HepG2 (cell line): ENCODE measurements at regions not wholly inside any gene's neighbourhood (a gene's known extent, or its start where the extent isn't known, plus 50 kb on each side); places are given as distances from the start of the nearest gene placed in this dataset.

Experiments
- ATAC-seq: fragments of 200-7000 bp; cut with Tn5 transposase; 3 replicates; pipeline ENCODE4 v1.9.1; 2020; ENCODE audit warnings: mild to moderate bottlenecking, moderate library complexity
- BruUV-seq: library from RNA; stranded (reverse); fragments of 400-500 nt; replicated peaks from 2 replicates; lab custom pipeline; 2021; lab: Mats Ljungman, UMichigan
- CTCF ChIA-PET: fragments of 300-600 bp; formaldehyde crosslinking; extraction: SDS; loops from one replicate; lab custom pipeline; 2021; ENCODE audit warnings: low total read pairs, inconsistent platforms, low intra/inter-chr PET ratio; lab: Yijun Ruan, JAX
- POLR2A ChIA-PET: fragments of 350-600 bp; sonication (Branson Sonifier 250); formaldehyde crosslinking; loops from one replicate; lab custom pipeline; 2020; ENCODE audit warnings: antibody characterized with exemption, inconsistent platforms; lab: Yijun Ruan, JAX
- DNase-seq: peaks from one replicate; pipeline ENCODE4 v3.0.0-alpha.2; 2015; ENCODE audit warnings: low spot score
- FAIRE-seq: peaks from 3 replicates; lab custom pipeline; 2011; peaks lifted over from hg19 to GRCh38; lab: Jason Lieb, UNC
- H2AFZ ChIP-seq: one replicate; pipeline ENCODE4 v1.6.1; 2011; ENCODE audit warnings: low read length, inconsistent platforms
- H3K27ac ChIP-seq: fragments of 300-600 bp; 3 replicates; pipeline ENCODE4 v1.8.0; 2011; ENCODE audit warnings: mixed run types, mild to moderate bottlenecking, mixed read lengths, low read length, inconsistent platforms; ENCODE audit not compliant: insufficient read depth; ENCODE audit errors: extremely low read length
- H3K27me3 ChIP-seq, 2 experiments: fragments of 200-600 bp in 1 of 2; 2 replicates in 1 of 2; 3 replicates in 1 of 2; pipeline versions ENCODE4 v1.6.0 to v1.8.0; 2011; ENCODE audit warnings: low read length in 2 of 2, mild to moderate bottlenecking in 2 of 2, moderate library complexity in 2 of 2, inconsistent platforms in 1 of 2; ENCODE audit not compliant: insufficient read depth in 2 of 2, control insufficient read depth in 1 of 2
- H3K36me3 ChIP-seq, 2 experiments: fragments of 200-600 bp in 1 of 2; replicated peaks in 1 of 2; 2 replicates in 1 of 2; 3 replicates in 1 of 2; pipeline versions ENCODE4 v1.5.1 to v1.8.0; 2011; ENCODE audit warnings: low read length in 2 of 2, inconsistent platforms in 1 of 2; ENCODE audit not compliant: insufficient read depth in 2 of 2, control insufficient read depth in 1 of 2
- H3K4me1 ChIP-seq: 2 replicates; pipeline ENCODE4 v1.5.1; 2012; ENCODE audit warnings: low read length, inconsistent platforms; ENCODE audit not compliant: insufficient read depth
- H3K4me2 ChIP-seq: 2 replicates; pipeline ENCODE4 v1.6.0; 2011; ENCODE audit warnings: low read depth, low read length, inconsistent platforms
- H3K4me3 ChIP-seq, 3 experiments: fragments of 200-600 bp in 1 of 3; sonication (generic), shearing (Covaris generic) in 1 of 3; replicated peaks in 1 of 3; 2 replicates each; pipeline ENCODE4 v1.5.1; 2011 to 2016; ENCODE audit warnings: low read length in 3 of 3, inconsistent platforms in 2 of 3, low read depth in 2 of 3, mild to moderate bottlenecking in 2 of 3, control low read depth in 1 of 3, mixed read lengths in 1 of 3; ENCODE audit not compliant: insufficient read depth in 1 of 3
- H3K79me2 ChIP-seq: one replicate; pipeline ENCODE4 v1.6.1; 2011; ENCODE audit warnings: low read length, inconsistent platforms; ENCODE audit not compliant: insufficient read depth
- H3K9ac ChIP-seq: 2 replicates; pipeline ENCODE4 v1.6.0; 2011; ENCODE audit warnings: mild to moderate bottlenecking, low read depth, low read length, inconsistent platforms; ENCODE audit not compliant: insufficient read depth
- H3K9me3 ChIP-seq: 2 replicates; pipeline ENCODE4 v1.5.1; 2012; ENCODE audit warnings: mild to moderate bottlenecking, low read length
- H4K20me1 ChIP-seq: 2 replicates; pipeline ENCODE4 v1.6.0; 2011; ENCODE audit warnings: inconsistent platforms, mild to moderate bottlenecking, low read length, moderate library complexity; ENCODE audit not compliant: insufficient read depth
- BRD4 ChIP-seq: sonication (generic); formaldehyde crosslinking; IDR thresholded peaks from 2 replicates; pipeline ENCODE4 v1.4.0; 2020; ENCODE audit warnings: missing genetic modification reagents
- CBX5 ChIP-seq: sonication (generic); formaldehyde crosslinking; IDR thresholded peaks from 2 replicates; pipeline ENCODE4 v1.4.0; 2020; ENCODE audit warnings: missing genetic modification reagents, borderline replicate concordance
- MTF2 ChIP-seq: sonication (generic); formaldehyde crosslinking; IDR thresholded peaks from 2 replicates; pipeline ENCODE4 v1.5.0; 2020; ENCODE audit warnings: missing genetic modification reagents, borderline replicate concordance
- MZF1 ChIP-seq: sonication (generic); formaldehyde crosslinking; IDR thresholded peaks from 2 replicates; pipeline ENCODE4 v1.8.1; 2023; ENCODE audit warnings: mild to moderate bottlenecking, missing genetic modification reagents, borderline replicate concordance
- NFYB ChIP-seq: sonication (generic); formaldehyde crosslinking; IDR thresholded peaks from 2 replicates; pipeline ENCODE4 v1.4.0; 2020; ENCODE audit warnings: missing genetic modification reagents
- SMAD3 ChIP-seq: sonication (generic); formaldehyde crosslinking; IDR thresholded peaks from 2 replicates; pipeline ENCODE4 v1.4.0; 2020; ENCODE audit warnings: missing genetic modification reagents
- TARDBP ChIP-seq: sonication (generic); formaldehyde crosslinking; IDR thresholded peaks from 2 replicates; pipeline ENCODE4 v1.8.0; 2022; ENCODE audit warnings: mild to moderate bottlenecking, missing genetic modification reagents
- TOPORS ChIP-seq: sonication (generic); formaldehyde crosslinking; IDR thresholded peaks from 2 replicates; pipeline ENCODE4 v1.8.0; 2023; ENCODE audit warnings: mild to moderate bottlenecking, missing genetic modification reagents
- ZNF292 ChIP-seq: sonication (generic); formaldehyde crosslinking; IDR thresholded peaks from 2 replicates; pipeline ENCODE4 v1.8.1; 2022; ENCODE audit warnings: mild to moderate bottlenecking, low read depth, missing genetic modification reagents, borderline replicate concordance
- ZNF468 ChIP-seq: sonication (generic); formaldehyde crosslinking; IDR thresholded peaks from 2 replicates; pipeline ENCODE4 v1.8.0; 2022; ENCODE audit warnings: mild to moderate bottlenecking, moderate library complexity, missing genetic modification reagents
- ZNF616 ChIP-seq: sonication (generic); formaldehyde crosslinking; IDR thresholded peaks from 2 replicates; pipeline ENCODE4 v1.5.0; 2020; ENCODE audit warnings: low read depth, mild to moderate bottlenecking, missing genetic modification reagents
- ZNF703 ChIP-seq: sonication (generic); formaldehyde crosslinking; IDR thresholded peaks from 2 replicates; pipeline ENCODE4 v1.5.1; 2020; ENCODE audit warnings: missing genetic modification reagents, mild to moderate bottlenecking, moderate library complexity, borderline replicate concordance
- ZNF891 ChIP-seq: sonication (generic); formaldehyde crosslinking; IDR thresholded peaks from 2 replicates; pipeline ENCODE4 v1.5.0; 2020; ENCODE audit warnings: mild to moderate bottlenecking, missing genetic modification reagents
- WGBS: methylation state at CpG from one replicate; pipeline ENCODE4 v1.1.6; 2017; ENCODE audit warnings: low lambda C conversion rate; 5-methylcytosine and 5-hydroxymethylcytosine counted together
- in situ Hi-C: cut with HindIII; loops from 2 replicates; pipeline ENCODE4 v1.10.0; 2017; ENCODE audit warnings: low pct_unique_long_range_greater_than_20kb; ENCODE audit not compliant: extremely low pct_ligation_motif_present
- intact Hi-C: fragments of 100-400 bp; cut with micrococcal nuclease; formaldehyde crosslinking; loops from one replicate; pipeline ENCODE4 v1.10.0; 2022; ENCODE audit not compliant: unreplicated experiment
- TF ChIP-seq, protein P1 (sequence below): sonication (generic); formaldehyde crosslinking; IDR thresholded peaks from 2 replicates; pipeline ENCODE4 v1.5.0; 2020; ENCODE audit warnings: mild to moderate bottlenecking, missing genetic modification reagents, borderline replicate concordance
- TF ChIP-seq, protein P2 (sequence below): sonication (generic); formaldehyde crosslinking; IDR thresholded peaks from 2 replicates; pipeline ENCODE4 v1.4.0; 2020; ENCODE audit warnings: mild to moderate bottlenecking, missing genetic modification reagents

DNA sequence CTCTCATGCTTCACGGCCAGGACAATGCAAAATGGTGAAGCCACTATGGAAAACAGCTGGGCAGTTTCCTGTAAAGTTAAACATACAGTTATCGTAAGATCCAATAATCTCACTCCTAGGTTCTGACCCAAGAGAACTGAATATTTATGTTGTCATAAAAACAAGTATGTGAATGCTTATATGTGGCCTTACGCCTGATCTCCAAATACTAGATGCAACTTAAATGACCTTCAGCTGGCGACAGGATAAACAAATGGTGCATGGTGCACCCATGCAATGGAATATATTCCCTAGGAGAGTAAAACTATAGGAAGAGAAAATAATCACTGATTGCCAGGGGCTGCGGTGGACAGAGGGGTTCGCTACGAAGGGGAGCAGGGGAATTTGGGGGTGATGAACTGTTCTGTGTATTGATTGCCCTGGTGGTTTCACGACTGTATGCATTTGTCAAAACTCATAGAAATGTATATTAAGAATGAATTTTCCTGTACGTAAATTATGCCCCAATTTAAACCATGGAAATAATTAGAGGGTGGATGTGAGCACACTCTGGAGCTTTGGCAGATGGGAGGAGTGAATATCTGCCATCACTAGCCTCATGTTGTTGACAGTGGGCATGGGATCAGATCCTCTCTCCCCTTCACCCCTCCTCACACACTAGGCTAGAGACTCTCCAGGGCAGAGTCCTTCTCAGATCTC, 100.8 kb upstream of the MYCN start:
- no peak for DNase-seq

DNA sequence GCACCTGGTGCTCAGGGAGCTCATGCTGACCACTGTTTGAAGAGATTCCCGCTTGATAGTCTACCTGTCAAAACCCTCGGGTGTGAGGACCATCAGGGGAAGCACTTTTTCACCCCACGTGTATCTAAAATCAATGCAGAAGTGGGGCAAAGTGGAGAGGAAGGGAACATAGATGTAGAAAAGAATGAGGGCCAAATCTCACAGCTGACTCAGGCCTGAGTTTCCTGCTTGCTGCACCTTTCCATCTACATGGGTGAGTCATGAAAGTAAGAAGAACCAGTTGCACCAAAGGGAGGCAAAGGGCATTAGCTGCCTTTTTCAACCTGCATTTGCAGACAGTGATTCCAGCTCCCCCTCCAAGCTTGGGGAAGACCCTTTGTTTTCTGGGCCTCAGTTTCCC, 100.2 kb upstream of the MYCN start:
- Histone ChIP-seq H3K4me2 (no peak overlapping the region), H4K20me1 (no peaks in the 10 kb centered on the region), H3K4me1 (0 out of 2 replicates have a peak, but pooled peaks cover 7% of the 10 kb centered on the region), H3K9ac (no peak overlapping the region), H2AFZ (no peak overlapping the region), H3K9me3 (no peaks in the 10 kb centered on the region), H3K79me2 (no peaks in the 10 kb centered on the region), H3K4me3 (no peak overlapping the region), H3K36me3 (no peaks in the 10 kb centered on the region), H3K27ac (no peak overlapping the region), H3K27me3 (0 out of 5 replicates have a peak, but pooled peaks cover 0 to 7% of the 10 kb centered on the region in 2 experiments)
- 18% methylated on average over 3 of the region's 3 CpGs for WGBS
- ChIA-PET CTCF (no interaction called here), POLR2A (no interaction called here)
- intact Hi-C loops: no loop called here
- FAIRE-seq: no peak
- DNase-seq: no peak
- in situ Hi-C loops: no loop called here
- no TSS peak for BruUV-seq
- ATAC-seq: no peak
- TF ChIP-seq TARDBP (CRISPR knock-in tag) (no peak), ZNF891 (CRISPR knock-in tag) (no peak), ZNF468 (CRISPR knock-in tag) (no peak), ZNF703 (no peak), TOPORS (no peak), MZF1 (CRISPR knock-in tag) (no peak), MTF2 (CRISPR knock-in tag) (no peak), CBX5 (CRISPR knock-in tag) (no peak), ZNF292 (no peak), ZNF616 (CRISPR knock-in tag) (no peak)
- TF ChIP-seq, protein P1, sequence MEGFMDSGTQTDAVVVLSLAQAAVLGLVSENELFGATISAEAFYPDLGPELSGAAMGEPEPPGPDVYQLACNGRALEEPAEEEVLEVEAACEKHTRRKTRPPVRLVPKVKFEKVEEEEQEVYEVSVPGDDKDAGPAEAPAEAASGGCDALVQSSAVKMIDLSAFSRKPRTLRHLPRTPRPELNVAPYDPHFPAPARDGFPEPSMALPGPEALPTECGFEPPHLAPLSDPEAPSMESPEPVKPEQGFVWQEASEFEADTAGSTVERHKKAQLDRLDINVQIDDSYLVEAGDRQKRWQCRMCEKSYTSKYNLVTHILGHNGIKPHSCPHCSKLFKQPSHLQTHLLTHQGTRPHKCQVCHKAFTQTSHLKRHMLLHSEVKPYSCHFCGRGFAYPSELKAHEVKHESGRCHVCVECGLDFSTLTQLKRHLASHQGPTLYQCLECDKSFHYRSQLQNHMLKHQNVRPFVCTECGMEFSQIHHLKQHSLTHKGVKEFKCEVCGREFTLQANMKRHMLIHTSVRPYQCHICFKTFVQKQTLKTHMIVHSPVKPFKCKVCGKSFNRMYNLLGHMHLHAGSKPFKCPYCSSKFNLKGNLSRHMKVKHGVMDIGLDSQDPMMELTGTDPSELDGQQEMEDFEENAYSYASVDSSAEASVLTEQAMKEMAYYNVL (CRISPR knock-in tag): no peak

More for the DNA sequence above, 100.8 kb upstream of the MYCN start:
- TF ChIP-seq, protein P2, sequence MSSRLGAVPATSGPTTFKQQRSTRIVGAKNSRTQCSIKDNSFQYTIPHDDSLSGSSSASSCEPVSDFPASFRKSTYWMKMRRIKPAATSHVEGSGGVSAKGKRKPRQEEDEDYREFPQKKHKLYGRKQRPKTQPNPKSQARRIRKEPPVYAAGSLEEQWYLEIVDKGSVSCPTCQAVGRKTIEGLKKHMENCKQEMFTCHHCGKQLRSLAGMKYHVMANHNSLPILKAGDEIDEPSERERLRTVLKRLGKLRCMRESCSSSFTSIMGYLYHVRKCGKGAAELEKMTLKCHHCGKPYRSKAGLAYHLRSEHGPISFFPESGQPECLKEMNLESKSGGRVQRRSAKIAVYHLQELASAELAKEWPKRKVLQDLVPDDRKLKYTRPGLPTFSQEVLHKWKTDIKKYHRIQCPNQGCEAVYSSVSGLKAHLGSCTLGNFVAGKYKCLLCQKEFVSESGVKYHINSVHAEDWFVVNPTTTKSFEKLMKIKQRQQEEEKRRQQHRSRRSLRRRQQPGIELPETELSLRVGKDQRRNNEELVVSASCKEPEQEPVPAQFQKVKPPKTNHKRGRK: no peak
- TF ChIP-seq NFYB (CRISPR knock-in tag) (no peak), BRD4 (CRISPR knock-in tag) (no peak), SMAD3 (CRISPR knock-in tag) (no peak)
- BruUV-seq: no TSS peak
- H3K4me2 ChIP-seq: no peak overlapping the region
- ATAC-seq: no peak
- no peak overlapping the region for H3K9ac ChIP-seq
- intact Hi-C loops (no loop called here), in situ Hi-C loops (no loop called here)
- H3K9me3 ChIP-seq: no peaks in the 10 kb centered on the region
- 66% methylated on average over 9 of the region's 9 CpGs for WGBS
- CTCF ChIA-PET: no interaction called here
- no peak overlapping the region for H3K4me3 ChIP-seq
- 0 out of 2 replicates have a peak, but pooled peaks cover 7% of the 10 kb centered on the region for H3K4me1 ChIP-seq
- no peaks in the 10 kb centered on the region for H4K20me1 ChIP-seq
- POLR2A ChIA-PET: no interaction called here
- no peaks in the 10 kb centered on the region for H3K36me3 ChIP-seq
- H3K27ac ChIP-seq: no peak overlapping the region
- 0 out of 5 replicates have a peak, but pooled peaks cover 0 to 7% of the 10 kb centered on the region in 2 experiments for H3K27me3 ChIP-seq
- H3K79me2 ChIP-seq: no peaks in the 10 kb centered on the region
- H2AFZ ChIP-seq: no peak overlapping the region
- no peak for FAIRE-seq
